T-helper 2 cell treated with Interferon-gamma antibody and Interleukin-4, amounts not matched to agents 5 μg/mL and 100 μg/mL, for 36 hours (primary cell): ENCODE measurements at regions not wholly inside any gene's neighbourhood (a gene's known extent, or its start where the extent isn't known, plus 50 kb on each side); places are given as distances from the start of the nearest gene placed in this dataset.

Experiments
- DNase-seq: peaks from one replicate; pipeline ENCODE4 v3.0.0; 2021; ENCODE audit warnings: low spot score
- H3K27ac Mint-ChIP-seq: one replicate; pipeline ENCODE4 v1.8.0; 2021; ENCODE audit warnings: mild to moderate bottlenecking, mixed read lengths
- H3K27me3 Mint-ChIP-seq: one replicate; pipeline ENCODE4 v1.8.0; 2021; ENCODE audit warnings: low read depth, mixed read lengths
- H3K36me3 Mint-ChIP-seq: one replicate; pipeline ENCODE4 v1.8.0; 2021; ENCODE audit warnings: low read depth, mixed read lengths
- H3K4me1 Mint-ChIP-seq: one replicate; pipeline ENCODE4 v1.8.0; 2021; ENCODE audit warnings: low read depth, mixed read lengths
- H3K4me3 Mint-ChIP-seq: one replicate; pipeline ENCODE4 v1.8.0; 2022; ENCODE audit warnings: mild to moderate bottlenecking, moderate library complexity, mixed read lengths
- H3K9me3 Mint-ChIP-seq: one replicate; pipeline ENCODE4 v1.8.0; 2021; ENCODE audit warnings: mixed read lengths

DNA sequence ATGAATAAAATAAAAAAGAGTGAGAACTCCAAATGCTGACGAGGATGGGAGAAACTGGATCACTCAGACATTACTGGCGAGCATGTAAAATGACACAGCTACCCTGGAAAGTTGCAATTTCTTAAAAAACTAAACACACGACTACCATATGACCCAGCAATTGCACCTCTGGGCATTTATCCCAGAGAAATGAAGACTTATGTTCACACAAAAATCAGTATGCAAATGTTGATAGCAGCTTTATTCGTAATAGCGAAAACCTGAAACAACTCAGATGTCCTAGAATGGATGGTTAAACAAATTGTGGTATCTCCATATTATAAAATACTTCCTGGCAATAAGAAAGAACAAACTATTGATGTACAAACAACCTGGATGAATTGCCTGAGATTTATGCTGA lies 357.2 kb upstream of the ASIC2 start:
- H3K36me3 Mint-ChIP-seq: no peaks in the 10 kb centered on the region
- no peaks in the 10 kb centered on the region for H3K4me1 Mint-ChIP-seq
- DNase-seq: no peak
- peaks cover 27% of the 10 kb centered on the region for H3K27me3 Mint-ChIP-seq
- H3K4me3 Mint-ChIP-seq: no peak overlapping the region
- H3K27ac Mint-ChIP-seq: no peak overlapping the region
- no peaks in the 10 kb centered on the region for H3K9me3 Mint-ChIP-seq

GRCh38 chr17:33651686-33652085 lies 358.6 kb upstream of the ASIC2 start:
- Mint-ChIP-seq H3K36me3 (no peaks in the 10 kb centered on the region), H3K9me3 (no peaks in the 10 kb centered on the region), H3K27ac (no peak overlapping the region), H3K27me3 (peaks cover 22% of the 10 kb centered on the region), H3K4me3 (no peak overlapping the region), H3K4me1 (no peaks in the 10 kb centered on the region)
- DNase-seq: no peak

DNA sequence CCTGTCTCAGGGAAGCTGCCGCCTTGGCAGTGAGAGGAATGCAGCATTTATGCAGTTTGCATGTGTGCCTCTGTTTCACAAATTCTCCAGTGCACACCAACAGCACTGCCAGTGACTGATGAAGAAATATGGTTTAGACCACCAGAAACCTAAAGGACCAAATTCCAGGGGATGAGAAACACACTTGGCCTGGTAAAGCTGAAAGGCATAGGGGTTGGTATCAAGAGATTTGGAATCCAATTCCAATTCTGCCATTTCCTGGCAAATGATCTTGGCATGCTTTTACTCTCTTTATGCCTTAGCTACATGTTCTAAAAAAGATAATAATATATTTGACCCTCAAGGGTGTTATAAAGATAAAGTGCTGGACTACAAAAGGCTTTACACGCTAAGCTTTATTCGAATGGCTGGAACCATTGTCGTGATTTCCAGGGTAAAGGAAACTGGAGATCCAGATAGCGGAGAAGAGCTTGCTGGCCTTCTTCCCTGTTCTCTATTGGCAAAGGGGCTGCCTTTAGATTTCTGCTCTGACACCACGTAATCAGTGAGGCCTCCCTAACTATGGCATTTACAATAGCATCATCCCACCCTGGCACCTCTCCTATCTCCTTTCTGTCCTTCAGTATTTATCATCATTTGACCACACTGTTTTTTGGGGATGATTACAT lies 359.8 kb upstream of the ASIC2 start:
- H3K9me3 Mint-ChIP-seq: no peaks in the 10 kb centered on the region
- H3K27me3 Mint-ChIP-seq: peaks cover 20% of the 10 kb centered on the region
- no peaks in the 10 kb centered on the region for H3K36me3 Mint-ChIP-seq
- no peak overlapping the region for H3K27ac Mint-ChIP-seq
- no peak overlapping the region for H3K4me3 Mint-ChIP-seq
- H3K4me1 Mint-ChIP-seq: no peaks in the 10 kb centered on the region
- no peak for DNase-seq

GRCh38 chr17:33653399-33653788 lies 360.3 kb upstream of the ASIC2 start:
- H3K9me3 Mint-ChIP-seq: no peaks in the 10 kb centered on the region
- no peak for DNase-seq

DNA sequence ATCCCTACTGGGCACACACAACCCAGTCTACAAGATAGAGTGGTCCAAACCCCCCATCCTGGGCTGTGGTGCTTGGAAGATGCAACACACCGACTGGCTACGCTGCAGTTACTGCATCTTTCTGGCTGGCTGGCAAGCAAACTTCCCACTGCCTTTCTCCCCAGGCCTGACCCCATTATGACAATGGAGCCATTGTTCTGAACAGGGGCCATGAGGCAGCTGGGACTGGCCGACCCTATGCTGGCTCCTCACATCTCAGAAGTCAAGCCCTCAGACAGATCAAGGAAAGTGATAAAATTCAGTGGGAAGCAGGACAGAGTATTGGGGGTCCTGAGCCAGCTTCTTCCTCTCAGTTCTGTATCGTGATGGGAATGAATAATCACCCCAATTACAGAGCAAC lies 364.1 kb upstream of the ASIC2 start:
- Mint-ChIP-seq H3K27me3 (peaks cover 13% of the 10 kb centered on the region), H3K27ac (no peak overlapping the region), H3K9me3 (no peaks in the 10 kb centered on the region), H3K4me1 (no peaks in the 10 kb centered on the region), H3K36me3 (no peaks in the 10 kb centered on the region), H3K4me3 (no peak overlapping the region)
- no peak for DNase-seq

More at GRCh38 chr17:33653399-33653788, 360.3 kb upstream of the ASIC2 start:
- Mint-ChIP-seq H3K36me3 (no peaks in the 10 kb centered on the region), H3K4me3 (no peak overlapping the region), H3K27me3 (peaks cover 20% of the 10 kb centered on the region), H3K4me1 (no peaks in the 10 kb centered on the region), H3K27ac (no peak overlapping the region)

GRCh38 chr17:33661975-33662374 lies 368.9 kb upstream of the ASIC2 start:
- no peaks in the 10 kb centered on the region for H3K36me3 Mint-ChIP-seq
- H3K9me3 Mint-ChIP-seq: no peaks in the 10 kb centered on the region
- H3K27me3 Mint-ChIP-seq: peaks cover 26% of the 10 kb centered on the region
- no peak overlapping the region for H3K27ac Mint-ChIP-seq
- no peak overlapping the region for H3K4me3 Mint-ChIP-seq
- peaks cover under 1% of the 10 kb centered on the region for H3K4me1 Mint-ChIP-seq
- no peak for DNase-seq

- no peaks in the 10 kb centered on the region for H3K36me3 Mint-ChIP-seq
- H3K9me3 Mint-ChIP-seq: no peaks in the 10 kb centered on the region
- H3K4me1 Mint-ChIP-seq: peaks cover 7% of the 10 kb centered on the region
- H3K27ac Mint-ChIP-seq: no peak overlapping the region
- H3K4me3 Mint-ChIP-seq: no peak overlapping the region
- no peak for DNase-seq
- peaks cover 26% of the 10 kb centered on the region for H3K27me3 Mint-ChIP-seq
These were observed 371.2 kb upstream of the ASIC2 start for GRCh38 chr17:33664116-33664840.

DNA sequence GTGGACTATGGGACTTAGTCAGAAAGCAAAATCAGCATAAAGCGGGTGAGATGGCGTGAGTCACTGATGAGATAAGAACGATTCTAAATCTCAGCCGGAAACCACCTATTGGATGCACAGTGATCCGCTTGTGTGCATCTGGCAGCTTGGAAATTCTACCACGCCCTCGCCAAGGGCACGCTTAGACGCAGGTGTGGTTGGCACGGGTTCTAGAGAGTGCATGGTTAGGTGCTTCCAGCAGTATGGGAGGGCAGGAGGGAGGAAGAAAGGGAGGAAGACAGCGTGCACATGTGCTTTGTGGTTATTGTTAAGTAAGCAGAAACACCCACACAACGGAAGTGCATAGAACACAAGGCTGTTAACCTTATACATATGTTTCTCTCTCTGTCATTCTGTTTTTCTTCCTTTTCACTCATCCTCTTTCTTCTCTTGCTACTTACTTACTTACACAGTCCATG lies 374.0 kb upstream of the ASIC2 start:
- Mint-ChIP-seq H3K27me3 (peaks cover 38% of the 10 kb centered on the region), H3K36me3 (no peaks in the 10 kb centered on the region), H3K27ac (no peak overlapping the region), H3K4me3 (no peak overlapping the region), H3K4me1 (peaks cover 7% of the 10 kb centered on the region), H3K9me3 (no peaks in the 10 kb centered on the region)
- peak; percentile 42 for DNase-seq

- Mint-ChIP-seq H3K36me3 (no peaks in the 10 kb centered on the region), H3K27ac (no peak overlapping the region)
- DNase-seq: no peak
These were observed 374.6 kb upstream of the ASIC2 start for GRCh38 chr17:33667671-33668070.

GRCh38 chr17:33668516-33668915 lies 375.4 kb upstream of the ASIC2 start:
- DNase-seq: no peak
- H3K36me3 Mint-ChIP-seq: no peaks in the 10 kb centered on the region
- H3K9me3 Mint-ChIP-seq: no peaks in the 10 kb centered on the region
- H3K27ac Mint-ChIP-seq: no peak overlapping the region
- H3K4me1 Mint-ChIP-seq: peaks cover 7% of the 10 kb centered on the region
- H3K27me3 Mint-ChIP-seq: peaks cover 32% of the 10 kb centered on the region
- no peak overlapping the region for H3K4me3 Mint-ChIP-seq

More at GRCh38 chr17:33667671-33668070, 374.6 kb upstream of the ASIC2 start:
- no peak overlapping the region for H3K4me3 Mint-ChIP-seq
- H3K4me1 Mint-ChIP-seq: peaks cover 7% of the 10 kb centered on the region
- H3K9me3 Mint-ChIP-seq: no peaks in the 10 kb centered on the region
- H3K27me3 Mint-ChIP-seq: peaks cover 37% of the 10 kb centered on the region

DNA sequence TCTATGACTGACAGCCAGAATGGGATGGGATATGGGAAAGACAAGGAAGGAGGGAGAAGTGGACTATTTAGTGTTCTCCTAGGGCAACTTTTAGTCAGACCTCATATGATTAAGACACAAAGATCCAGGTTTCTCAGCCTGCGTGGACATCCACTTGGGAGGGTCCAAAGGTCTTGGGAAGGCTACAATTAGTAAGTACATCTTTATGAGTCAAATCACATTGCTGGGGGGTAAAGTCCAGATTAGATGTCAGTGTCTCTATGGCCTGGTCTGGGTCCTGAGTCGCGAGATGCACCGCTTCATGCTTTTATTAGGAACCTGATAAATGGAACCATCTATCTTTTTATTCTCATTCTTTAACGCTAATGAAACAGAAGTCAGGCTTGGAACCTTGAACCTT lies 378.4 kb upstream of the ASIC2 start:
- no peaks in the 10 kb centered on the region for H3K36me3 Mint-ChIP-seq
- peaks cover 7% of the 10 kb centered on the region for H3K4me1 Mint-ChIP-seq
- H3K27me3 Mint-ChIP-seq: peaks cover 22% of the 10 kb centered on the region
- no peaks in the 10 kb centered on the region for H3K9me3 Mint-ChIP-seq
- no peak for DNase-seq
- no peak overlapping the region for H3K4me3 Mint-ChIP-seq
- H3K27ac Mint-ChIP-seq: no peak overlapping the region

DNA sequence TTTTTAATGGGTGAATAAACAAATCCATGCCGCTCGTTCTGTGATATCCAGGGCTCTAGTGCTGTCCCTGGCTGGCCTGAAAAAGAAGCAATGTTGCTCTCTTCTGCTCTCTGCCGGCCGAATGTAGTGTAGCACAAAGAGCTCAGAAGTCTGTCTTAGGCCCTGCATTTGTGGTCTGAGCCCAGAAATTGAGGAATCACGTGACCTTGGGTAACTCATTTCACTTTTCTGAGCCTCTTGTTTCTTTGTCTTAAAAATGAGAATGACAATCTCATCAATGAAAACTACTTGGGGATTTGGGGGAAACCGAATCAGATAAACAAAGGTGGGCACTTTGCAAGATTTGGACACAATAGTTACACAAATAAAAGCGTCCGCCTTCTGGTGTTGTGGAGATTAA lies 381.6 kb upstream of the ASIC2 start:
- Mint-ChIP-seq H3K36me3 (no peaks in the 10 kb centered on the region), H3K9me3 (no peaks in the 10 kb centered on the region), H3K27me3 (peaks cover 16% of the 10 kb centered on the region), H3K4me1 (no peaks in the 10 kb centered on the region), H3K27ac (no peak overlapping the region), H3K4me3 (no peak overlapping the region)
- DNase-seq: peak; percentile 17

- Mint-ChIP-seq H3K27me3 (peaks cover 7% of the 10 kb centered on the region), H3K4me1 (no peaks in the 10 kb centered on the region), H3K4me3 (no peak overlapping the region), H3K36me3 (no peaks in the 10 kb centered on the region), H3K27ac (no peak overlapping the region), H3K9me3 (no peaks in the 10 kb centered on the region)
- no peak for DNase-seq
These were observed 383.3 kb upstream of the ASIC2 start for GRCh38 chr17:33676444-33676843.

DNA sequence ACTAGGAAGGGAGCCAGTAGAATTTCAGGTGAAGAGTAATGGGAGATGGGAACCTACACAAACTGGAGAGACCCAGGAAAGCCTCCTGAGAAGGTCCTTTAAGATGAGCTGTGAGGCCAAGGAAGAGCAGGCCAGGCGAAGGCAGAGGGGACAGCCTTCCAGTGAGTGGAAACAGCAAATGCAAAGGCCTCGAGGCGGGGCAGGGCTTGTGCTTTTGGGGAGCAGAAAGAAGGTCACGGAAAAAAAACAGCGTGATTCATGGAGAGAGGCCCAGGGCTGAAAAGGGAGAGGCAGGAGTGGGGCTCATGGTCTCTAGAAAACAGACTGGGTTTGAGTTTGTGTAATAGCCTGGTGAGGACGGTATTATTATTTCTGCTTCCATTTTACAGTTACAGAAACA lies 386.5 kb upstream of the ASIC2 start:
- H3K27me3 Mint-ChIP-seq: peaks cover under 1% of the 10 kb centered on the region
- no peak overlapping the region for H3K4me3 Mint-ChIP-seq
- H3K4me1 Mint-ChIP-seq: no peaks in the 10 kb centered on the region
- no peaks in the 10 kb centered on the region for H3K36me3 Mint-ChIP-seq
- H3K9me3 Mint-ChIP-seq: no peaks in the 10 kb centered on the region
- H3K27ac Mint-ChIP-seq: no peak overlapping the region
- no peak for DNase-seq
